Fibroblast of skin of back (primary cell): ENCODE measurements at regions not wholly inside any gene's neighbourhood (a gene's known extent, or its start where the extent isn't known, plus 50 kb on each side); places are given as distances from the start of the nearest gene placed in this dataset.
"Not testable (repeated sequence)": the region's sequence is repeated elsewhere in the genome, so short reads cannot be mapped to it uniquely, and the experiment has no call there.

Experiments
- DNase-seq: peaks from one replicate; pipeline ENCODE4 v3.0.0-alpha.2; 2013

GRCh38 chr21:5137006-5137405 is 5384.4 kb upstream of the TPTE start:
- DNase-seq: not testable (repeated sequence)

GRCh38 chr21:5138687-5139086 is 5382.7 kb upstream of the TPTE start:
- DNase-seq: not testable (repeated sequence)

- not testable (repeated sequence) for DNase-seq
Measured at GRCh38 chr21:5139528-5139927, 5381.9 kb upstream of the TPTE start.

- DNase-seq: not testable (repeated sequence)
Measured at GRCh38 chr21:5143011-5143410, 5378.4 kb upstream of the TPTE start.

GRCh38 chr21:5144731-5145130 is 5376.7 kb upstream of the TPTE start:
- not testable (repeated sequence) for DNase-seq

GRCh38 chr21:5147685-5148084 is 5373.7 kb upstream of the TPTE start:
- not testable (repeated sequence) for DNase-seq

GRCh38 chr21:5149222-5149621 is 5372.2 kb upstream of the TPTE start:
- DNase-seq: not testable (repeated sequence)

- not testable (repeated sequence) for DNase-seq
Measured at GRCh38 chr21:5153842-5154640, 5367.3 kb upstream of the TPTE start.

GRCh38 chr21:5154641-5154982 is 5366.8 kb upstream of the TPTE start:
- peak; percentile 75 for DNase-seq

GRCh38 chr21:5162693-5163574 is 5358.4 kb upstream of the TPTE start:
- not testable (repeated sequence) for DNase-seq

- DNase-seq: not testable (repeated sequence)
Measured at GRCh38 chr21:5165829-5166228, 5355.6 kb upstream of the TPTE start.
